ENCODE measurements at regions not wholly inside any gene's neighbourhood (a gene's known extent, or its start where the extent isn't known, plus 50 kb on each side); places are given as distances from the start of the nearest gene placed in this dataset.

- no peak for TF ChIP-seq CTCF (conservative IDR thresholded peaks at IDR 0.05)
- peaks cover 5% of the 10 kb centered on the region for H3K9me3 Mint-ChIP-seq
- no peak overlapping the region for H3K27ac Mint-ChIP-seq (ENCODE audit: unreplicated experiment)
- no peak for DNase-seq (ENCODE audit: low read depth, low spot score)
- H3K27me3 Mint-ChIP-seq (ENCODE audit: low read depth) = peaks cover 6% of the 10 kb centered on the region
- H3K4me1 Mint-ChIP-seq = no peaks in the 10 kb centered on the region
- H3K4me3 Mint-ChIP-seq = no peak overlapping the region
- H3K36me3 Mint-ChIP-seq (ENCODE audit: low read depth) = no peaks in the 10 kb centered on the region
These were observed 264.4 kb downstream of the NPIPA8 start for GRCh38 chr16:18072161-18072560.

DNA sequence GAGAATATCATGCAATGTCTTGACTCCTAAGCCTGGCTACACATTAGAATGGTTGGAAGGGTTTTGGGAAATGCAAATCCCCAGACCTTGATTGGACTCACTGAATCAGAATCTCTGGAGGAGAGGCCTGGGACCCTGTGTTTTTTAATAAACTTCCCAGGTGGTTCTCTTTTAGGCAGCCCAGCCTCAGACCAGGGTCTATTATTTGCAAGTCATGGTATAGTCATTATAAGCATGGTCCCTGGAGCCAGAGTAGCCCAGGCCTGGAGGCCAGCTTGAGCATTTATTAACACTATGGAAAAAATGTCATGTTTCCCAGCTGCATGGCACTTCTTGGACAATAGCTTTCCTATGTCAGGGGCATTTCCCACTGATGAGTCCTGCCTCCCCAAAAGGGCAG is 266.9 kb downstream of the NPIPA8 start:
- Mint-ChIP-seq H3K27me3 (ENCODE audit: low read depth) (peaks cover 19% of the 10 kb centered on the region), H3K27ac (ENCODE audit: unreplicated experiment) (no peak overlapping the region), H3K4me3 (no peak overlapping the region), H3K36me3 (ENCODE audit: low read depth) (no peaks in the 10 kb centered on the region), H3K9me3 (peaks cover 9% of the 10 kb centered on the region), H3K4me1 (no peaks in the 10 kb centered on the region)
- TF ChIP-seq CTCF (conservative IDR thresholded peaks at IDR 0.05) = no peak
- DNase-seq (ENCODE audit: low read depth, low spot score) = no peak

DNA sequence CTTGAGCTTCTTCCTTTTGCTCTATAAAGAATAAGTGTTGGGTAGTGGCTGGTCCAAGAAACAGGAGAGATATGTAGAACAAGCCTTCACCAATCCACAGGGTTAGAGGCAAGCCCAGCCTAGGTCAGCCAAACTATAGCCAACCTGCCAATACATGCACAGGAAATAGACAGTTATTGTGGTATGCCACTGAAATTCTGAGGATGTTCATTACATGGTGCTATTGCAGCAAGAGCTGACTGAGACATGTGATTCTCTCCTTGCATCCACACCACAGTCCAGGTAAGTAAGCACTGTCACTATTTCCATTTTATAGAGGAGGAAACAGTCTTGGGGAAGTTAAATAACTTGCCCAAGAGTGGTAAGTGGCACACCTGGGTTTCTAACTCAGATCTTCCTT is 268.1 kb downstream of the NPIPA8 start:
- no peak for TF ChIP-seq CTCF (conservative IDR thresholded peaks at IDR 0.05)
- H3K27ac Mint-ChIP-seq (ENCODE audit: unreplicated experiment) = no peak overlapping the region
- no peak overlapping the region for H3K4me3 Mint-ChIP-seq
- no peaks in the 10 kb centered on the region for H3K36me3 Mint-ChIP-seq (ENCODE audit: low read depth)
- H3K4me1 Mint-ChIP-seq = no peaks in the 10 kb centered on the region
- peaks cover 9% of the 10 kb centered on the region for H3K9me3 Mint-ChIP-seq
- no peak for DNase-seq (ENCODE audit: low read depth, low spot score)
- peaks cover 21% of the 10 kb centered on the region for H3K27me3 Mint-ChIP-seq (ENCODE audit: low read depth)

GRCh38 chr16:18062713-18063112 is 273.8 kb downstream of the NPIPA8 start:
- Mint-ChIP-seq H3K27me3 (ENCODE audit: low read depth) (peaks cover 15% of the 10 kb centered on the region), H3K36me3 (ENCODE audit: low read depth) (no peaks in the 10 kb centered on the region), H3K4me3 (no peak overlapping the region), H3K27ac (ENCODE audit: unreplicated experiment) (no peak overlapping the region), H3K4me1 (no peaks in the 10 kb centered on the region), H3K9me3 (peaks cover 6% of the 10 kb centered on the region)
- no peak for DNase-seq (ENCODE audit: low read depth, low spot score)
- TF ChIP-seq CTCF (conservative IDR thresholded peaks at IDR 0.05) = no peak

- H3K9me3 Mint-ChIP-seq = peaks cover under 1% of the 10 kb centered on the region
- no peak overlapping the region for H3K4me3 Mint-ChIP-seq
- H3K4me1 Mint-ChIP-seq = no peaks in the 10 kb centered on the region
- no peaks in the 10 kb centered on the region for H3K36me3 Mint-ChIP-seq (ENCODE audit: low read depth)
- H3K27ac Mint-ChIP-seq (ENCODE audit: unreplicated experiment) = no peak overlapping the region
- no peak for DNase-seq (ENCODE audit: low read depth, low spot score)
- H3K27me3 Mint-ChIP-seq (ENCODE audit: low read depth) = peaks cover 4% of the 10 kb centered on the region
- TF ChIP-seq CTCF (conservative IDR thresholded peaks at IDR 0.05) = no peak
These were observed 276.2 kb downstream of the NPIPA8 start for GRCh38 chr16:18060351-18060750.

GRCh38 chr16:18059577-18059976 is 277.0 kb downstream of the NPIPA8 start:
- Mint-ChIP-seq H3K9me3 (no peaks in the 10 kb centered on the region), H3K27ac (ENCODE audit: unreplicated experiment) (no peak overlapping the region), H3K27me3 (ENCODE audit: low read depth) (peaks cover 2% of the 10 kb centered on the region), H3K4me1 (no peaks in the 10 kb centered on the region), H3K36me3 (ENCODE audit: low read depth) (no peaks in the 10 kb centered on the region), H3K4me3 (no peak overlapping the region)
- DNase-seq (ENCODE audit: low read depth, low spot score) = no peak
- TF ChIP-seq CTCF (conservative IDR thresholded peaks at IDR 0.05) = no peak
